OCI-LY1 (cell line): ENCODE measurements at regions not wholly inside any gene's neighbourhood (a gene's known extent, or its start where the extent isn't known, plus 50 kb on each side); places are given as distances from the start of the nearest gene placed in this dataset.

ENCODE experiments used
- H2AFZ ChIP-seq: fragments of 200-600 bp; sonication (generic), shearing (Covaris generic); 2 replicates; pipeline ENCODE4 v1.6.0; 2014; ENCODE audit warnings: antibody characterized with exemption, mild to moderate bottlenecking, low read length
- H3F3A ChIP-seq: fragments of 200-600 bp; sonication (generic), shearing (Covaris generic); 2 replicates; pipeline ENCODE4 v1.6.0; 2014; ENCODE audit warnings: mild to moderate bottlenecking, antibody characterized with exemption, low read length, moderate library complexity; ENCODE audit not compliant: insufficient read depth
- H3K27ac ChIP-seq: fragments of 200-600 bp; sonication (generic); 2 replicates; pipeline ENCODE4 v1.5.1; 2014; ENCODE audit warnings: low read length, mixed run types, mild to moderate bottlenecking, low read depth; ENCODE audit not compliant: poor library complexity, severe bottlenecking
- H3K27me3 ChIP-seq: fragments of 200-600 bp; sonication (generic); 2 replicates; pipeline ENCODE4 v1.6.0; 2014; ENCODE audit warnings: antibody characterized with exemption, mild to moderate bottlenecking, low read length, moderate library complexity; ENCODE audit not compliant: insufficient read depth
- H3K36me3 ChIP-seq: fragments of 200-600 bp; sonication (generic); 2 replicates; pipeline ENCODE4 v1.6.1; 2014; ENCODE audit warnings: mild to moderate bottlenecking, antibody characterized with exemption, low read length, moderate library complexity, mixed read lengths; ENCODE audit not compliant: insufficient read depth
- H3K4me1 ChIP-seq: fragments of 200-600 bp; sonication (generic); 2 replicates; pipeline ENCODE4 v1.5.1; 2014; ENCODE audit warnings: mild to moderate bottlenecking, low read length, moderate library complexity; ENCODE audit not compliant: insufficient read depth, severe bottlenecking
- H3K4me2 ChIP-seq: fragments of 200-600 bp; sonication (generic), shearing (Covaris generic); 2 replicates; pipeline ENCODE4 v1.6.1; 2014; ENCODE audit warnings: low read length
- H3K4me3 ChIP-seq: fragments of 200-600 bp; sonication (generic); 2 replicates; pipeline ENCODE4 v1.5.1; 2014; ENCODE audit warnings: low read length, low read depth, mild to moderate bottlenecking, mixed read lengths; ENCODE audit not compliant: poor library complexity, severe bottlenecking
- H3K79me2 ChIP-seq: fragments of 200-600 bp; shearing (Covaris generic); 2 replicates; pipeline ENCODE4 v1.6.1; 2016; ENCODE audit warnings: mixed run types, low read length, mixed read lengths; ENCODE audit not compliant: insufficient read depth
- H3K9ac ChIP-seq: fragments of 200-600 bp; sonication (generic), shearing (Covaris generic); 2 replicates; pipeline ENCODE4 v1.6.1; 2014; ENCODE audit warnings: mild to moderate bottlenecking, low read length, mixed read lengths
- H3K9me2 ChIP-seq: fragments of 200-600 bp; sonication (generic), shearing (Covaris generic); 2 replicates; pipeline ENCODE4 v1.6.1; 2014; ENCODE audit warnings: low read depth, mild to moderate bottlenecking, low read length, mixed read lengths
- H3K9me3 ChIP-seq: fragments of 200-600 bp; shearing (Covaris generic); 2 replicates; pipeline ENCODE4 v1.6.1; 2014; ENCODE audit warnings: low read length, mixed read lengths
- H4K20me1 ChIP-seq: fragments of 200-600 bp; sonication (generic), shearing (Covaris generic); 2 replicates; pipeline ENCODE4 v1.6.0; 2016; ENCODE audit warnings: mild to moderate bottlenecking, low read length; ENCODE audit not compliant: insufficient read depth
- CTCF ChIP-seq: fragments of 200-600 bp; sonication (generic), shearing (Covaris generic); IDR thresholded peaks from 2 replicates; pipeline ENCODE4 v1.5.1; 2017; ENCODE audit warnings: mild to moderate bottlenecking, antibody characterized with exemption, low read length, moderate library complexity, mixed read lengths
- EZH2 ChIP-seq: fragments of 200-600 bp; sonication (generic), shearing (Covaris generic); IDR thresholded peaks from 2 replicates; pipeline ENCODE4 v1.8.0; 2017; ENCODE audit warnings: borderline replicate concordance, mixed run types, mild to moderate bottlenecking, antibody characterized with exemption, low read length, moderate library complexity, mixed read lengths

DNA sequence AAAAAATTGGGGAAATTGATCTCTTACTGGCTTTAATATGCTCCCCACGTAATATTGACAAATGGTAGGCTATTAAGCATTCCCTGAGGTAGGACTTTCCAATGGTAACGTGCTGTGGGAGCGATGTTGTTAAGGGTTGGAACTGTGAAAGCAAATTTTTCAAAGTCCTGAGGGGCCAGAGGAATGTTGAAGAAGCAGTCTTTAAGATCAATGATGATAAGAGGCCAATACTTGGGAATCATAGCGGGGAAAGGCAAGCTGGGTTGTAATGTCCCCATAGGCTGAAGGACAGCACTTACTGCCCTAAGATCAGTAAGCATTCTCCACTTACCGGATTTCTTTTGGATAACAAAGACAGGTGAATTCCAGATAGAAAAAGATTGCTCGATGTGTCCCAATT, 69.6 kb upstream of the ARL4D start:
- H3K4me2 ChIP-seq: no peak overlapping the region
- H3K27ac ChIP-seq: no peak overlapping the region
- H4K20me1 ChIP-seq: no peaks in the 10 kb centered on the region
- H3K27me3 ChIP-seq: no peaks in the 10 kb centered on the region; the same call in 1 of the 2 replicates
- H3K4me3 ChIP-seq: no peak overlapping the region
- no peaks in the 10 kb centered on the region for H3F3A ChIP-seq
- TF ChIP-seq CTCF (no peak), EZH2 (no peak)
- peaks cover 8% of the 10 kb centered on the region for H3K4me1 ChIP-seq
- no peaks in the 10 kb centered on the region for H3K9me3 ChIP-seq
- no peak overlapping the region for H3K9ac ChIP-seq
- H3K36me3 ChIP-seq: no peaks in the 10 kb centered on the region
- no peaks in the 10 kb centered on the region for H3K79me2 ChIP-seq
- H2AFZ ChIP-seq: no peak overlapping the region
- no peaks in the 10 kb centered on the region for H3K9me2 ChIP-seq

GRCh38 chr17:43328650-43329049, 70.1 kb upstream of the ARL4D start:
- no peaks in the 10 kb centered on the region for H3K36me3 ChIP-seq
- no peak overlapping the region for H3K4me2 ChIP-seq
- H3K4me3 ChIP-seq: no peak overlapping the region
- TF ChIP-seq EZH2 (no peak), CTCF (no peak)
- no peaks in the 10 kb centered on the region; the same call in 1 of the 2 replicates for H3K27me3 ChIP-seq
- no peak overlapping the region for H2AFZ ChIP-seq
- no peaks in the 10 kb centered on the region for H3K9me2 ChIP-seq
- no peak overlapping the region for H3K9ac ChIP-seq
- H3K4me1 ChIP-seq: peaks cover 5% of the 10 kb centered on the region
- H3K79me2 ChIP-seq: no peaks in the 10 kb centered on the region
- H3K9me3 ChIP-seq: no peaks in the 10 kb centered on the region
- no peak overlapping the region for H3K27ac ChIP-seq
- H3F3A ChIP-seq: no peaks in the 10 kb centered on the region
- no peaks in the 10 kb centered on the region for H4K20me1 ChIP-seq

GRCh38 chr17:43327834-43328420, 70.9 kb upstream of the ARL4D start:
- Histone ChIP-seq H3K4me2 (no peak overlapping the region), H3K4me1 (peaks cover 5% of the 10 kb centered on the region), H3F3A (no peaks in the 10 kb centered on the region), H3K79me2 (no peaks in the 10 kb centered on the region), H3K9ac (no peak overlapping the region), H3K36me3 (no peaks in the 10 kb centered on the region), H3K4me3 (no peak overlapping the region), H3K27me3 (no peaks in the 10 kb centered on the region; the same call in 1 of the 2 replicates), H3K9me3 (no peaks in the 10 kb centered on the region), H4K20me1 (no peaks in the 10 kb centered on the region), H3K9me2 (no peaks in the 10 kb centered on the region), H3K27ac (no peak overlapping the region), H2AFZ (no peak overlapping the region)
- TF ChIP-seq CTCF (no peak), EZH2 (no peak)
